ENCODE measurements at regions not wholly inside any gene's neighbourhood (a gene's known extent, or its start where the extent isn't known, plus 50 kb on each side); places are given as distances from the start of the nearest gene placed in this dataset.

- Histone ChIP-seq H3K27ac (ENCODE audit: low read depth in 2 of 2, low read length in 2 of 2) (no peak overlapping the region), H3K27me3 (ENCODE audit: control insufficient read depth in 2 of 2, insufficient read depth in 2 of 2, low read length in 2 of 2) (peaks cover 0 to 2% of the 10 kb centered on the region in 2 donors), H3K9ac (ENCODE audit: low read depth in 1 of 2, low read length in 2 of 2) (no peak overlapping the region), H3K9me3 (ENCODE audit: control insufficient read depth in 2 of 2, low read length in 2 of 2) (no peaks in the 10 kb centered on the region), H3K36me3 (ENCODE audit: control insufficient read depth in 2 of 2, insufficient read depth in 2 of 2, low read length in 2 of 2) (no peaks in the 10 kb centered on the region), H3K4me1 (ENCODE audit: control insufficient read depth in 2 of 2, insufficient read depth in 2 of 2, low read length in 2 of 2) (no peaks in the 10 kb centered on the region), H3K4me3 (ENCODE audit: low read length in 2 of 2) (no peak overlapping the region)
Measured at GRCh38 chr22:48805516-48805915, 1022.2 kb downstream of the BRD1 start.

GRCh38 chr22:48804811-48805301, 1022.8 kb downstream of the BRD1 start:
- H3K9me3 ChIP-seq (ENCODE audit: control insufficient read depth in 2 of 2, low read length in 2 of 2), result no peaks in the 10 kb centered on the region
- no peaks in the 10 kb centered on the region for H3K36me3 ChIP-seq (ENCODE audit: control insufficient read depth in 2 of 2, insufficient read depth in 2 of 2, low read length in 2 of 2)
- H3K27me3 ChIP-seq (ENCODE audit: control insufficient read depth in 2 of 2, insufficient read depth in 2 of 2, low read length in 2 of 2), result no peaks in the 10 kb centered on the region
- no peaks in the 10 kb centered on the region for H3K4me1 ChIP-seq (ENCODE audit: control insufficient read depth in 2 of 2, insufficient read depth in 2 of 2, low read length in 2 of 2)
- no peak overlapping the region for H3K9ac ChIP-seq (ENCODE audit: low read depth in 1 of 2, low read length in 2 of 2)
- no peak overlapping the region for H3K27ac ChIP-seq (ENCODE audit: low read depth in 2 of 2, low read length in 2 of 2)
- H3K4me3 ChIP-seq (ENCODE audit: low read length in 2 of 2), result no peak overlapping the region

- Histone ChIP-seq H3K4me3 (ENCODE audit: low read length in 2 of 2) (no peak overlapping the region), H3K9me3 (ENCODE audit: control insufficient read depth in 2 of 2, low read length in 2 of 2) (no peaks in the 10 kb centered on the region), H3K36me3 (ENCODE audit: control insufficient read depth in 2 of 2, insufficient read depth in 2 of 2, low read length in 2 of 2) (no peaks in the 10 kb centered on the region), H3K27me3 (ENCODE audit: control insufficient read depth in 2 of 2, insufficient read depth in 2 of 2, low read length in 2 of 2) (no peaks in the 10 kb centered on the region), H3K27ac (ENCODE audit: low read depth in 2 of 2, low read length in 2 of 2) (no peak overlapping the region), H3K4me1 (ENCODE audit: control insufficient read depth in 2 of 2, insufficient read depth in 2 of 2, low read length in 2 of 2) (no peaks in the 10 kb centered on the region), H3K9ac (ENCODE audit: low read depth in 1 of 2, low read length in 2 of 2) (no peak overlapping the region)
Measured at GRCh38 chr22:48803948-48804810, 1023.5 kb downstream of the BRD1 start.

GRCh38 chr22:48803171-48803947, 1024.3 kb downstream of the BRD1 start:
- no peaks in the 10 kb centered on the region for H3K4me1 ChIP-seq (ENCODE audit: control insufficient read depth in 2 of 2, insufficient read depth in 2 of 2, low read length in 2 of 2)
- H3K9me3 ChIP-seq (ENCODE audit: control insufficient read depth in 2 of 2, low read length in 2 of 2), result no peaks in the 10 kb centered on the region
- H3K36me3 ChIP-seq (ENCODE audit: control insufficient read depth in 2 of 2, insufficient read depth in 2 of 2, low read length in 2 of 2), result no peaks in the 10 kb centered on the region
- H3K27ac ChIP-seq (ENCODE audit: low read depth in 2 of 2, low read length in 2 of 2), result no peak overlapping the region
- H3K4me3 ChIP-seq (ENCODE audit: low read length in 2 of 2), result no peak overlapping the region
- H3K9ac ChIP-seq (ENCODE audit: low read depth in 1 of 2, low read length in 2 of 2), result no peak overlapping the region
- H3K27me3 ChIP-seq (ENCODE audit: control insufficient read depth in 2 of 2, insufficient read depth in 2 of 2, low read length in 2 of 2), result no peaks in the 10 kb centered on the region

GRCh38 chr22:48802576-48802975, 1025.1 kb downstream of the BRD1 start:
- H3K27ac ChIP-seq (ENCODE audit: low read depth in 2 of 2, low read length in 2 of 2), result no peak overlapping the region
- no peaks in the 10 kb centered on the region for H3K27me3 ChIP-seq (ENCODE audit: control insufficient read depth in 2 of 2, insufficient read depth in 2 of 2, low read length in 2 of 2)
- no peaks in the 10 kb centered on the region for H3K36me3 ChIP-seq (ENCODE audit: control insufficient read depth in 2 of 2, insufficient read depth in 2 of 2, low read length in 2 of 2)
- no peaks in the 10 kb centered on the region for H3K4me1 ChIP-seq (ENCODE audit: control insufficient read depth in 2 of 2, insufficient read depth in 2 of 2, low read length in 2 of 2)
- H3K4me3 ChIP-seq (ENCODE audit: low read length in 2 of 2), result no peak overlapping the region
- H3K9me3 ChIP-seq (ENCODE audit: control insufficient read depth in 2 of 2, low read length in 2 of 2), result no peaks in the 10 kb centered on the region
- H3K9ac ChIP-seq (ENCODE audit: low read depth in 1 of 2, low read length in 2 of 2), result no peak overlapping the region

- Histone ChIP-seq H3K9ac (ENCODE audit: low read depth in 1 of 2, low read length in 2 of 2) (no peak overlapping the region), H3K4me3 (ENCODE audit: low read length in 2 of 2) (no peak overlapping the region), H3K4me1 (ENCODE audit: control insufficient read depth in 2 of 2, insufficient read depth in 2 of 2, low read length in 2 of 2) (no peaks in the 10 kb centered on the region), H3K9me3 (ENCODE audit: control insufficient read depth in 2 of 2, low read length in 2 of 2) (no peaks in the 10 kb centered on the region), H3K36me3 (ENCODE audit: control insufficient read depth in 2 of 2, insufficient read depth in 2 of 2, low read length in 2 of 2) (no peaks in the 10 kb centered on the region), H3K27me3 (ENCODE audit: control insufficient read depth in 2 of 2, insufficient read depth in 2 of 2, low read length in 2 of 2) (no peaks in the 10 kb centered on the region), H3K27ac (ENCODE audit: low read depth in 2 of 2, low read length in 2 of 2) (no peak overlapping the region)
Measured at GRCh38 chr22:48800886-48801607, 1026.6 kb downstream of the BRD1 start.

GRCh38 chr22:48800036-48800885, 1027.4 kb downstream of the BRD1 start:
- no peaks in the 10 kb centered on the region for H3K4me1 ChIP-seq (ENCODE audit: control insufficient read depth in 2 of 2, insufficient read depth in 2 of 2, low read length in 2 of 2)
- H3K27ac ChIP-seq (ENCODE audit: low read depth in 2 of 2, low read length in 2 of 2), result no peak overlapping the region
- H3K27me3 ChIP-seq (ENCODE audit: control insufficient read depth in 2 of 2, insufficient read depth in 2 of 2, low read length in 2 of 2), result no peaks in the 10 kb centered on the region
- no peaks in the 10 kb centered on the region for H3K9me3 ChIP-seq (ENCODE audit: control insufficient read depth in 2 of 2, low read length in 2 of 2)
- H3K9ac ChIP-seq (ENCODE audit: low read depth in 1 of 2, low read length in 2 of 2), result no peak overlapping the region
- H3K36me3 ChIP-seq (ENCODE audit: control insufficient read depth in 2 of 2, insufficient read depth in 2 of 2, low read length in 2 of 2), result no peaks in the 10 kb centered on the region
- no peak overlapping the region for H3K4me3 ChIP-seq (ENCODE audit: low read length in 2 of 2)

GRCh38 chr22:48799227-48799970, 1028.3 kb downstream of the BRD1 start:
- no peaks in the 10 kb centered on the region for H3K27me3 ChIP-seq (ENCODE audit: control insufficient read depth in 2 of 2, insufficient read depth in 2 of 2, low read length in 2 of 2)
- no peak overlapping the region for H3K9ac ChIP-seq (ENCODE audit: low read depth in 1 of 2, low read length in 2 of 2)
- H3K36me3 ChIP-seq (ENCODE audit: control insufficient read depth in 2 of 2, insufficient read depth in 2 of 2, low read length in 2 of 2), result no peaks in the 10 kb centered on the region

More at GRCh38 chr22:48799227-48799970, 1028.3 kb downstream of the BRD1 start:
- no peak overlapping the region for H3K4me3 ChIP-seq (ENCODE audit: low read length in 2 of 2)
- no peaks in the 10 kb centered on the region for H3K9me3 ChIP-seq (ENCODE audit: control insufficient read depth in 2 of 2, low read length in 2 of 2)
- no peaks in the 10 kb centered on the region for H3K4me1 ChIP-seq (ENCODE audit: control insufficient read depth in 2 of 2, insufficient read depth in 2 of 2, low read length in 2 of 2)
- no peak overlapping the region for H3K27ac ChIP-seq (ENCODE audit: low read depth in 2 of 2, low read length in 2 of 2)
